Non-pigmented ciliary epithelial cell (primary cell): ENCODE measurements at regions not wholly inside any gene's neighbourhood (a gene's known extent, or its start where the extent isn't known, plus 50 kb on each side); places are given as distances from the start of the nearest gene placed in this dataset.
A peak's percentile ranks its signal among the peaks of the same experiment; 100 is the strongest.

Experiments used
- DNase-seq: peaks from one replicate; pipeline ENCODE4 v3.0.0-alpha.2; 2010; ENCODE audit warnings: low read depth

GRCh38 chr4:123278755-123279154 lies 117.8 kb upstream of the SPRY1 start:
- DNase-seq, result no peak

GRCh38 chr4:123283371-123283895 lies 113.2 kb upstream of the SPRY1 start:
- no peak for DNase-seq

GRCh38 chr4:123284168-123284567 lies 112.4 kb upstream of the SPRY1 start:
- no peak for DNase-seq

DNA sequence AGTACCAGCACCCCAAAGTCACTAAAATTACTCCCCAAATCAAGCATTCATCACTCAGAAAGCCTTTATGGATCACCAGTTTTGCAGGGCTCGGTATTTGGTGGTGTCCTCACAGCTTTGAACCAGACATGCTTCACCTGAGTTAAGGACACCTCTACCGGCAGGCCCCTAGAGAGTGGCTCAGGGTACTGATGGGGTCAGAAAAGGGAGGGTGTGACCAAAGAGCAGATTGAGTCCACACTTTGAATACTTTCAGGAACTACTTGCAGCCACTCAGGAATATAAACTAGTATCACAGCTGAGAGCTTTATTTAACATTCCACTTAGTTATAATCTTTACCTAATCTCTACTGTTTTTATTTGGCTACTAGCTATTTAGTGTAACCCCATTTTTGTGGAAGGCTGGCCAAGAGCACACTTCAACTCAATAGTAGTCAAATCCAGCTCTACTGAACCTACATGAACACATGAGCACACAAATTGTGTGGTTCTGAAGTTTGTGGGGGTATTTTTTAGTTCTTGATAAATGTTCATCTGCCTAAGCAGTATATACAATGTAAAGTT lies 109.6 kb upstream of the SPRY1 start:
- no peak for DNase-seq

DNA sequence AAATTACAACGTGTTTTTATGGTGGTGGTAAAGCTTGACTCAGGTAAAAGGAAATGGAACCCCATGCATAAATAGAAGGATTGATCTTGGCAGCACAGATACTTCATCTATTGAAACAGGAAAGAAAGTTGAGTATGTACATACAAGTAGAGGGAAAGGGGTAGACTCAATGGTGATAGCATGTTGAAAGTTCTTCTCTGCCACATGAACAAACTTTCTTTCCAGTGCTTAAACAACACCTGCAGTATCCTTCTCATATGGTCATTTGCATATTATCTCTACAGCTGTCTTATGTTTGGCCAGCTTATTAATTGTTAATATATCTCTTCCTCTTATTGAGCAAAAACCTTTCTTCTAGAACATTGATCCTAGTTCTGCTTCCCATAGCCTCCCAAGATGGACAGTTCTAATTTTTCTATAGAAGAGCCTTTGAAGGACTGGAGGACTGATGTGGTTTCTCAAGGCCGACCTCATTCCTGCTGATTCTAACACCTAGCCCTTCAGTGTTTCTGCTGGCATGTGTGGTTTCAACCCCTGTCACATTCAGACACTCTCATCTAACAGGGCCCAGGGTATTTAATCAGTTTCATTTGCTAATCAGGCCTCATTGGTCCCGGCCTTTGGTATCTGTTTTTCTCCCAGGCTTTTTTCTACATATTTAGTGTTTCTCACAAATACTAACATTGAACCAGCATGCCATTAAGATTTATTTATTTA lies 108.1 kb upstream of the SPRY1 start:
- DNase-seq, result no peak

GRCh38 chr4:123291329-123291728 lies 105.3 kb upstream of the SPRY1 start:
- DNase-seq, result no peak

GRCh38 chr4:123297836-123298235 lies 98.8 kb upstream of the SPRY1 start:
- DNase-seq, result no peak

DNA sequence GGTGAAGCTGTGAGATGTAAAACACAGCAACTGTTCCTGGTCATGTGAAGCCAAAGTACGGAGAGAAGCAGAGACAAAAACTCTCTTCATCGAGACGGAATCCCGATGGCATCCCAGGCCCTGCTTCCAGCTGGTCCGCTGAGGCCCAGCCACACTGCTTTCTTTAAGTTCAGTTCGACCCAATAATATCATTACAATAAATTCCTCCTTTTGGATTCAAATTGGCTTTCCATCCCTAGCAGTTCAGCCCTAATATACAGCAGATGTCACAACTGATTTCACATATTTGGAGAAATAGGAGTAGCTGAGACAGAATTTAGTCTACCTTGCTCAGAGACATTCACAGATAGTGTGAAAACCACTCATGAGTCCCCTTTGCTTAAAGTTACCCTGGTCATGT lies 98.3 kb upstream of the SPRY1 start:
- no peak for DNase-seq

DNA sequence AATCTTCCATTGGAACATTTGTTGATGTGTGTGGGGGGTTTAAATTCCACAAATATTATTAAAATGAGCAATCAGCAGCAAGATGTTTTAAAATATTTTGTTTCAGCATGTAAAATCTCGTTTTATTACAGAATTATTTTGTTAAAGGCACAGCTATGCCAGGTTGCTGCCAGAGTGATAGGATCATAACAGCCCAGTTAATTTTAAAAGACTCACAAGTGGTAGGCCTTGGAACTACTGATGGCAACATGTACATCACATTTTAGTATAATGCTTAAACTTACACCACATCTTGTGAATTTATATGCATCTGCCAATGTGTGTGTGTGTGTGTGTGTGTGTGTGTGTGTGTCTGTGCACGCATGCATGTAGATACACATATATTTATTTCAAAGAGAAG lies 97.8 kb upstream of the SPRY1 start:
- no peak for DNase-seq

- peak; percentile 49 for DNase-seq
Observed at GRCh38 chr4:123299212-123299691, 97.3 kb upstream of the SPRY1 start.

DNA sequence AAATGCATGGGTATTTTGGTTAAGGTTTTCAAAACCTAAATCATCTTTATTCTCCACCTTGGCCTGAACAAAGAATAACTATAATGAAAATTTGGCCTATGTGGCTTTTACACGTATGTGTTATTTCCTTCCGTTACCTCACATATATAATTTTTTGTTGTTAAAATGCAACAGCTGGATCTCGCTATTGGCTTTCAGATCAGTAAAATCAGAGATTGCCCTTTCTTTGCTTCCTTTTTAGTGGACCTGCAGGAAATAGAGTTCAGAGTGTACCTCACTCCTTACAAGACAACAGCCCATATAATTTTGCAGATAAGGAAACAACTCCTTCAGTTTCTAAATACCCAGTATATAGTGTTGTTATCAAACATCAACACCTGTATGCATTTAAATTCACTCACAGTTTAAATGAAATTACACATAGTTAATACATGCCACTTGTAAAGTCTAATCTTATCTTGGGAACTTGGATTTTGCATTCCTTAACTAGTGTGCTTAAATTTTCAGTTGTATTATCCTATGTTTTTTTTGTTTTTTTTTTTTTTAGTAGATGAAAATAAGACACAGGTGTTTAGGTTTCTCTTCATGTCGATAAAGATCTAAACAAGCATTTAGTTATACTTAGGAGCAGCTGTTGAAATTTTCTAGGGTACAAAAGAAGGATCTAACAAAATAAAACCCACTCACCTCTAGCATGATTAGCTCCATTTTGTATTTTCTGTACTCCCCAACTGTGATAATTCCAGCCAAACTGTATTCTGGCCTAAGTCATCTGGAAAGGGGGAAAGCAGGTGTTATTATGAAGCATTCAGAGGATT lies 96.2 kb upstream of the SPRY1 start:
- DNase-seq, result no peak

DNA sequence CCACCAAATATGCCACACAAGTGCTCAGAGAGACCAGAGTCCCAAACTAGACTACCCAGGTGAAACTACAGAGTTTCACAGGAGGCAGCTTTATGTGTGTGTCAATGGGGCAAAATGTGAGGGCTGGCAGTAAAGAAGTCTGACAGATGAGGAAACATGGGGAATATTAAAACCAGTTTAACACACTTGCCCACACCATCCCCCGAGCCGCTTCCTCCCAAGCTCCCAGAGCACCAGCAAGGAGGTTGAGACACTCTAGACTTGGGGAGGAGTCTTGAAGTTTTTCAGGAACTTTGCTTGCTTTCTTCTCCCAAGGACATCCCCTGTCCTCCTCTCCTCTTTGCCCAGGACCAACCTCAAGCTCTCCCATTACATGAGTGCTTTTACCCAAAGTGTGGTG lies 94.7 kb upstream of the SPRY1 start:
- no peak for DNase-seq

- no peak for DNase-seq
Observed at GRCh38 chr4:123304151-123304964, 92.2 kb upstream of the SPRY1 start.

GRCh38 chr4:123305736-123306135 lies 90.9 kb upstream of the SPRY1 start:
- no peak for DNase-seq

- no peak for DNase-seq
Observed at GRCh38 chr4:123306769-123307168, 89.8 kb upstream of the SPRY1 start.

GRCh38 chr4:123308667-123309066 lies 87.9 kb upstream of the SPRY1 start:
- DNase-seq, result no peak

DNA sequence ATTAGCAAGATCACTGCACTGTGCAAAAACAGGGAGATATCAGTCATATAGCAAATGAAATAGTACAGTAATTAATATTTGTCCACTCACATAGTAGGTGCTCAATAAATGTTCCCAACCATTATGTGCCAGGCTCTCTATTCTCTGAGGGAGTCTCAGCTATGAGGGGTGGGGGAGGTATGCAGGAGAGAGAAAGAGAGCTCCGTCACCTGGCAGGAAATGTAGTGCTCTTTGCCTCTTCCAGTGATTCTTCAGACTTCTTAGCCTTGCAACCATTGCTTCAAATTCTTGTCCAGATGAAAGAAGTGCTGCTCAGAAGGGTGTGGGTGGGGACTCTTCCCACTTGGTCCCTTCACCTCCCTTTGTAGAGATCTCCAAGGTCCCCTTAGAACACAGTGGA lies 84.5 kb upstream of the SPRY1 start:
- DNase-seq, result no peak

DNA sequence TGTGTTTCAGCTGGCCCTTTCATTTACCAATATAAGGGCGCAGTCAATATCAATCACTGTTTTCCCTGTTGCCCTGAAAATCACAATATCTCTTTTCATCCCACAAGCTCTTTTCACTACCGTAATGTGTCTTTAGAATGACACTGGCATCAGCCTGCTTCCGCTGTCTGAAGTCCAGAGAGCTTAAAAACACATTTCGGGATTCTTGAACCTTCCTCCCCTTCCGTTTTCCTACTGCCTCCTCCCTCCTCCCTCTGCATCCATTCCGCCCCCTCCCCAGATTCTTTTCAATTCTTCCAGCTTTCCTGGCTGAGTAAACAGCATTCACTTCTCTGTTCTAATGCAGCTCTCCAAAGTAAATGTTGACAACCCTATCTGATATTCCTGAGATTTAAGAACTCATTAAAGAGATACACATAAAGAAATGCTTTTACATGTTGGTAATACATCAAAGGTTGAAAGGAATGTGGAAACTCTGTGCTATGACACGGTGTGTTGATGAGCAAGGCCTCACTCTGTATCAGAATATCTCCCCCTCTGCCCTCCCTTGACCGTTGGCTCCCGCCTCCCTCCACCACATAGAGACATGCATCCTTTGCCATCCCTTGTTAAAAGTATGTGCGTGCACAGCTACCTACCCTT lies 83.5 kb upstream of the SPRY1 start:
- no peak for DNase-seq

GRCh38 chr4:123315617-123316016 lies 81.0 kb upstream of the SPRY1 start:
- no peak for DNase-seq

GRCh38 chr4:123317211-123317610 lies 79.4 kb upstream of the SPRY1 start:
- DNase-seq, result no peak

- DNase-seq, result no peak
Observed at GRCh38 chr4:123319639-123320038, 77.0 kb upstream of the SPRY1 start.

DNA sequence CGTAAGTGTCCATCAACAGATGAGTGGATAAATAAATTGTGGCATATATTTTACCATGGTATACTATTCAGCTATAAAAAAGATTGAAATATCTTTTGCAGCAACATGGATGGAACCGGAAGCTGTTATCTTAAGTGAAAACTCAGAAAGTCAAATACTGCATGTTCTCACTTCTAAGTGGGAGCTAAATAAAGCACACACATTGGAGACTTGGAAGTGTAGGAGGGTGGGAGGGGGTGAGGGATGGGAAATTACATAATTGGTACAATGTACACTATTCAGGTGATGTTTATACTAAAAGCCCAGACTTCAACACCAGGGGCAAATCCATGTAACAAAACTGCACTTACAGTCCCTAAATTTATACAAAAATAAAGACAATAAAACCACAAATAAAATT lies 72.6 kb upstream of the SPRY1 start:
- DNase-seq, result no peak
